GM12891 (cell line): ENCODE measurements at regions not wholly inside any gene's neighbourhood (a gene's known extent, or its start where the extent isn't known, plus 50 kb on each side); places are given as distances from the start of the nearest gene placed in this dataset.

Source experiments
- PAX5 ChIP-seq: IDR thresholded peaks from 2 replicates; pipeline ENCODE4 v1.6.1; 2011; ENCODE audit warnings: low read length, moderate library complexity, mild to moderate bottlenecking; ENCODE audit not compliant: insufficient read depth, severe bottlenecking
- POLR2A ChIP-seq: IDR thresholded peaks from 2 replicates; pipeline ENCODE4 v1.6.1; 2011; ENCODE audit warnings: low read depth, low read length, control low read depth
- POLR2AphosphoS5 ChIP-seq: IDR thresholded peaks from 2 replicates; pipeline ENCODE4 v1.6.1; 2011; ENCODE audit warnings: low read depth, low read length, control low read depth
- TAF1 ChIP-seq: IDR thresholded peaks from 2 replicates; pipeline ENCODE4 v1.6.1; 2011; ENCODE audit warnings: low read depth, low read length, control low read depth

GRCh38 chr5:24788829-24789514, 144.2 kb upstream of the CDH10 start:
- TF ChIP-seq POLR2A: no peak
- TF ChIP-seq POLR2AphosphoS5: no peak
- TF ChIP-seq PAX5: no peak
- no peak for TF ChIP-seq TAF1
